GM18507 (cell line): ENCODE measurements at regions not wholly inside any gene's neighbourhood (a gene's known extent, or its start where the extent isn't known, plus 50 kb on each side); places are given as distances from the start of the nearest gene placed in this dataset.

Experiments used
- DNase-seq: peaks from one replicate; pipeline ENCODE4 v3.0.0; 2011; ENCODE audit warnings: low read depth; ENCODE audit not compliant: insufficient read length; ENCODE audit errors: extremely low spot score
- FAIRE-seq: peaks from 2 replicates; lab custom pipeline; 2011; peaks lifted over from hg19 to GRCh38; lab: Jason Lieb, UNC

DNA sequence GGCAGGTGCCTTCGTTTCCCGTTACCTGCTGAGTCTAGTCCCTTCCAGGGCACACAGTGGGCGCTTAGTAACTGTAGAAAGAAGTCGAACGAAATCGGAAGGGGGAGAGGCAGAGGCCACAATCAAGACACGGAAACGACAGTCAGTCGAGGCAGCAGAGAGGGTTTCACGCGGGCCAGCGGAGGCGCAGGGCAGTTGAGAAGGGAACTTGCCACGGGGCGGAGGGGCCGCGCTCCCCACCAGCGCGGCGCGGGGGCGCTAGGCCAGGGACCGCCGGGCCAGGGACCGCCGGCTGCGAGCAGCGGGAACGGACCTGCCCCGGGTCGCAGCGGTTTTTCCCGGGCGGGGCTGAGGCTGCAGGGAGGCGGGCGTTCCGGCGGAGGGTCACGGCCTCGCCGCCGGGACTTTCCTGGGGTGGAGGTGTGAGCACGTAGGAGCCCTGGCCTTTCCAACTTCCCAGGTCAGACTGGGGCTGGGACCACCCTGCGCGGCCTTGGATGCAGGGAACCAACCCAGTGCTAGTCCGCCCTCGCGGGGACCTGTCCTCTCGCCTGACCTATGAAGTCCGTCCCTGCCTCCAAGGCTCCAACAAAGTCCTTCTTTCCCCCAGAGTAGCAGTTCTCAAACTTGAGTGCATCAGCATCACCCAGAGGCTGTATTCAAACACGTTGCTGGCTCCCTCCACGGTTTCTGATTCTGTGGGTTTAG, 150.1 kb upstream of the FGGY start:
- peak; percentile 73 for FAIRE-seq

DNA sequence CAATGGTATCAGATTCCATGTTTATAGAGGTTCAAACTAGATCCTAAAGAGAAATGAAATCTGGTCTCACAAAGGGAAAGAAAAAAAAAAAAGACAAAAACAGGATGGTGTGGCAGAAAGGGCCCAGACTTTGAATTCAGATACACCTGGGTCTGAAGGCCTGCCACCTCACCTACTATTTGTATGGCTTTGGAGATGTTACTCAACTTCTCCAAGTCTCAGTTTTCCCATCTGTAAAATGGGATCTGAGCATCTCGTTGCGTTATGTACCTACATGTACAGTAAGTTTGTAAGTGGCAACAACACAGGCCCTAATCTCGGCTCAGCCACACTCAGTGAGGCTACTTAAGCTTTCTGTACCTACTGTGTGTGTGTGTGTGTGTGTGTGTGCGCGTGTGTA, 147.5 kb upstream of the FGGY start:
- no peak for DNase-seq
- FAIRE-seq, result no peak

More for the DNA sequence above, 150.1 kb upstream of the FGGY start:
- DNase-seq, result peak; percentile 50

DNA sequence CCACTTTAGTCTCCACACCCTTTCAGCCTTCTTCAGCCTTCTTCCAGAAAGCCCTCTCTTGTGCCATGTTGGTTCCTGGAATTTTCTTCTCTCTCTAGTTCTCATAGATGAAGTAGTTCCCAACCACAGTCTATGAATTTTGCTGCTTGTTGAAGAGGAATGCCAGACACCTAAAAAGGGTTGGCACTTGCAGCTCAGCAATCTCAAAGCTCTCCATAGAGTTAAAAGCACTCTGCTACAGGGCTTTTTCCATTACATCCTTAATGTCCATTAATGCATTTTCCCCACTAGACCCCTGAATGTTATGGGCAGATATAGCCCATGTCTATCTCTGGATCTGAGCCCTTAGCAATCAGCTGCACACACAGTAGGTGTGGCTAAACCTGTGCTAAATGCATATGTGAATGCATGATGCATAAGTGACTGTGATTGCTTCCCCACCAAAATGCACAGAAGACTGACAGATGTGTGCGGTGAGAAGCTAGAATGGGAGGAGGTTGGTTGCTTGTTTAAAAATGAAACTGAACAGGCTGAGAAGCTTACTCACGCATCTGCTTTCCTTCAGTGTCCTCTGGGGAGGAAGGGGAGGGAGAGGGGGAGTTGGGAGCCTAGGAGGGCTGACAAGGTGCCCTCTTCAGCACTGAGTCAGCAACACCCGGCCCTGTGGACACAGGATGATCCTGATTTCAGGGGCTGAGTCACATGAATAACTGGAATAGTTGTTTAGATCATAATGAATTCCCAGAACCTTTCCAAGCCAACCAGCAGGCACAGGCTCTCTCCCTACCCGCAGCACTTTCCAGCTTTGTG, 146.1 kb upstream of the FGGY start:
- FAIRE-seq, result peak; percentile 83

DNA sequence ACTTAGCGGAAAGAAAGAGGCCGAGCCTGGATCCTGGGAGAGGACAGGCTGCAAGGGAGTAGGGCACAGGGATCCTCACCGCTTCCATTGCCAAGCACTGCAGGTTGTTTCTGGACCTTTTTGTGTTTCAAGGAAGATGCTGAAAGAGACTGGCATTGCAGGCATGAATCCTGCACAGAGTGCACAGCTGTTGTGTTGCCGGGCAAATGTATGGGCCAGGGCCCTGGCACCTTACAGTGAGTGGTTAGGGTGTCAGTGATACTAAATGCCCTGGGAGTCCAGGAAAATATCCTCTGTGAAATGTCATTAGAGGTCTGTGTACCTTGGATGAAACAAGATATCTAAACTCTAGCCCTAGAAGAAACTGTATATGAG, 145.5 kb upstream of the FGGY start:
- no peak for DNase-seq
- no peak for FAIRE-seq

More for the DNA sequence above, 146.1 kb upstream of the FGGY start:
- no peak for DNase-seq

DNA sequence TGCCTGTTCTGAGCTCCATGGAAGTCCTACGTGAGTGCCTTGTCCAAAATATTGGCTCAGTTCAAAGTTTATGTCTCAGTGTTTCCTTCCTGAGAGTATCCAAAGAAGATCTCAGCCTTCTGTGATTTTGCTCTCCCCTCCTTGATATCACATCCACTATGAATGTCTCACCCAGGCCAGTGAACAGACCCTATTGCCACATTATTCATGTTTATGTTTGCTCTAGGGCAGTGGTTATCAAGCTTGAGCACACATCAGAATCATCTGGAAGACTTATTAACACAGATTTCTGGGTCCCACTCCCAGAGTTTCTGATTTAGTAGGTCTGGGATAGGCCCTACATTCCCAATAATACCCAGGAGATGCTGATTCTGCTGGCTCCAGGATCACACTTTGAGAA, 145.0 kb upstream of the FGGY start:
- no peak for DNase-seq
- no peak for FAIRE-seq

DNA sequence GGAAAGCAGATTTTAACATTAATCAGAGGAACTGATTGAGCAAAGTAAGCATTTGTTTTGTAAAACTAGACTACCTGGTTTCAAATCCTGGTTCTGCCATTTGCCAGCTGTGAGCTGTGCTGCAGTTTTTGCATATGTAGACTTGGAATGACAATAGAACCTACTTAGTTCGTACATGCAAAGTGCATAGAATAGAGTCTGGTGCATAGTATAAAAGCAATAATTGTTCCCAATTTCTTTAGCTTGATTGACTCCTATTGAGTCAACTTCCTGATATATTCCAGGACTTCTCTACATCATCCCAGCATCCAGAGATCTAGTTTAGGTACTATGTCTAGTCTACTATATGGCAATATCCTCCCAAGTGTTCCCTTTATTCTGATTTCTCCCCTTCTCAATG, 144.4 kb upstream of the FGGY start:
- DNase-seq, result no peak
- FAIRE-seq, result peak; percentile 42

DNA sequence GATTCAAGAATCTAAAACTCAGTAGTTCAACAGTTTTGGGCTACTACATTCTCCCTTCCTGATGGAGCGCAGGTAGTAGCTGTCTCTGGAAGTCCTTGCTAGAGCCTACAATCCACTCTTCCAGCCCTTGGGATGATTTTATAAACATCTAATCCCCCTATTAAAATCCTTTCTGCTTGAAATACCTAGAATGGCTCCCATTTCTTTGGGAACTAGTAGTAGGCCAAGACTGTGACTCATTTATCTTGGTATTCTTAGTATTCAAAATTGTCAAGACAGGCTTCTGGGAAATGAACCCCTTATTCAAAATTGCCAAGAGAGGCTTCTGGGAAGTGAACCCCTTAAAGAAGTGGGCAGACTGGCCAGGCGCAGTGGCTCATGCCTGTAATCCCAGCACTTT, 142.5 kb upstream of the FGGY start:
- FAIRE-seq (no peak), DNase-seq (no peak)

DNA sequence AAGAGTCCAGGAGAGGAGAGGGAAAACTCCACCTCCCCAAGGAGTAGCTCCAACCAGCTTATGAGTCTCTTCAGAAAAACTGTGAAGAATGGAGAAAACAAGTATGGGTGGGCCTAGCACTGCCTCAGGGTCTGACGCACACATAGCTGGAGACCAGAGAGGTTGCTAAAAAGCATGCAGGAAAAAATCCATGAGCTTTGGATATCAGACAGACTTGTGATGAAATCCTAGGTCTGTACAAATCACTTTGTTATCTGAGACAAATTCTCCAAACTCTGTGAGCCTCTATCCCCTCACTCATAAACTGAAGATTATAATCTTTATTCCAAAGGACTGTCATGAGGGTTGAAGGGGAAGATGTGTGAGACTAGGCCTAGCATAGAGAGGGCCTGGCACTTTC, 141.5 kb upstream of the FGGY start:
- no peak for DNase-seq
- no peak for FAIRE-seq

DNA sequence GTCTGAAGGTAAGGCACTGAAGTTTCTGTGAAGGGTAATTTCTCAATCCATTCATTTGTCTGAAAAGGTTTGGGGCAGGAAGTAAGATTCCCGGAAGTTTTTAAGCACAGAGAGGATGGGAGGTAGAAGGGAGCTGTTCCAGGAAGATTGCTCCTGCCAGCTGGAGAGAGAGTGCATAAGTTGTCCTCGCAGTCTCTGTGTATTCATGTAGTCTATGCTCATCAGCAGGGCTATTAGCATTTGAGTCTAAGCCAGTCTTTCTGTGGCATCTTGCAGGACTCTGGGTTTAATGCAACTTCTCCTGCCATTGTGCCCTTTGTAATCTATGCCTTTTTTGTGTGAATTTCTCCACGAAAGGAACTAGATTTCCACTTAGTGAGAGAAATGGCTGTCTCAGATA, 140.8 kb upstream of the FGGY start:
- DNase-seq (no peak), FAIRE-seq (no peak)

DNA sequence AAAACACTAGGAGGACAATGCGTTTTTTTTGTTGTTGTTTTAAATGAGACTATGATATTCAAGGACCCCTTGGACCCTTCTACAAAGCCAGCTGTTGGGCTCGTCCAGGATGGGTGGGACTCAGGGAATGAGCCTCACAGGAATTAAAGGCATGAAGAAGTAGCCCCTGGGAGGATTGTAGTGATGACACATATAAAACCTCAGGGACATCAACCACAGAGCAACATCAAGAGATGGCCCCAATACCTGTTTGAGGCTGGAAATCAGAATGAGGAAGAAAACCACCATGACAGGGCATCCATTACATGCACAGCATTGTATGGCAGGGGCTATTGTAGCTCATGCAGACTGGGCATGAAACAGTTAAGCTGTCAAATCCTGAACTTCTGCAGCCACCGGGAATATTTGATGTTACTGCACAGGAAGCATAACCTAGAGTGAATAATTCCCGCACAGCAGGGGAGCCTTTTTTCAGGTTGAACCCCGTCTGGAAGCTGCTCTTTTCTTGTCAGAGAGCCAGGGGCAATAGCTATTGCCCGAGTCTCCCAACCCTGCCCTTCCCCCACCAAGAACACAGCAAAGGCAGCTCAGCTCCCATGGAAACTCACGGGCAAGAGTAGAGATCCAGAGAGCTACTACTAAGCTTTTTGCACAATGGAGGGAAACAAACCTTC, 140.2 kb upstream of the FGGY start:
- DNase-seq, result no peak
- FAIRE-seq, result no peak

DNA sequence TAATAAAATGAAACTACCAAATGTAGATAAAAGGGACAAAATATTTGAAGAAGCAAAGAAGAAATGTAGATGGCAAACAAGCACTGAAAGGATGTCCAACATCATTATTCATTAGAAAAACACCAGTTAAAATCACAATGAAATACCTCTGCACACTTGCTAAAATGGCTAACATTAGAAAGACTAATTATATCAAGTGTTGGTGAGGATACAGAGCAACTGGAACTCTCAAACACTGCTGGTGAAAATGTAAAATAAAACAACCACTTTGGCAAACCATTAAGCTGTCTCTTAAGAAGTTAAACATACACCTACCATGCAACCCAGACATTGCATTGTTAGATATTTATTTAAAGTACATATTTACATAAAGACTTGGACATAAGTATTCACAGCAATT, 138.6 kb upstream of the FGGY start:
- FAIRE-seq, result no peak
- no peak for DNase-seq

DNA sequence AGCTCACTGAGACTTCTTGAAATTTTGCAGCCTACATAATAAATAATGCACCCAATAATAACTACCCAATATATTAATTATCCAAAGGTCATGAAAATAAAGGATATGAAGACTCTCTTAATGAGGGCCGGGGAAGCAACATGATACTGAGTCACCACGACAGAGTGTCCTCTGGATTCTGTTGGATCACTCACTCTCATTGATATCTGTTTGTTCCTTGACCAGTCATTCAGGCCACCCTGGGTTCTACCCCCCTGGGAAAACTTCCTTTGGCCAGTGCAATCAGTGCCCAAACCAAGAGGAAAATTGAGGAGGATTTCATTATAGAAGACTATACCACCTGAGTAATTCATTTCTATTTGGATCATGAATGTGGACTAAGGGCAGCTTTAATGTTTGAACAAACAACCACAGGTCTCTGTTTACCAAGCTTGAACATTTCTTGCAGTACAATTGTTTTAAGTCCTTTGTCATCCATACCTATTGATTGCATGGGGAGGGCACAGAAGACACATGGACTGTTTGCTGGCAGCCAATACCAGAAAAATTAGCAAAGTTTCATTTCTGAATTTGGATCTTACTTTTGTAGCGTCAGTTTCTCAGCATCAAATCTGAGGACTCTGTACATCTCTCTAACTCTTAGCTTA, 137.2 kb upstream of the FGGY start:
- DNase-seq (no peak), FAIRE-seq (no peak)

DNA sequence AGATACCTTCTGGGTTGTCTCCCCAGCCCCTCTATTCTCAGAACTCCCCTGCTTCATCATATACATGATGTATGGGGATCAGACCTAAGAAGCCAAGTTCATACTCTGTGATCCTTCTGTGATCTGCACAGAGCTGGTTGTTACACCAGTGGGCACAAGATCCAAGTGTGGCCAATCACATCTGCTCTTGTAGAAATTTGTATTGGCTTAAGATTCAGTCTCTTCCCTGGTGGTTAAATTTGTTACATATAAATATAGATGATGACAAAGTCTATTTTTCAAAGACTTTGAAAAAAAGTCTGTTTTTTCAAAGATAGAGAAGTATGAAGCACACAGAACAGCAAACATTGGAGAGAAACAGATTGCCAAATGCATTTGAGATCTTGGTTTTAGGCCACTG, 135.8 kb upstream of the FGGY start:
- DNase-seq (no peak), FAIRE-seq (no peak)

DNA sequence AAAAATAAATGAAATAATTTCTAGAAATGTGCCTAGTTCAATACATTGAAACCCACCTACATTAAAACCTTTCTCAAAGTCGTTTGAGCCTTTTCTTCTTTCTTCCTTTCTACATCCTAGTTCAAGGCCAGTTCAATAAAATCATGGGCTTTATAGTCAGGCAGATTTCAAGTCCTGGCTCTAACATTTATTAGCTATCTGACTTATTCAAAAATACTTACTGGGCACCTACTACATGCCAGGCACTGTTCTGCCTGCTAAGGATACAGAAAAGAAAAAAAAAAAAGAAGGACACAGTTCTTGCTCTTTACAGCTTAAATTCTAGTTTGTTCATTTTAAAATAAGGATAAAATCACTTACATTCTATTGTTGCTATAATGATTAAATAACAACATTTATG, 134.2 kb upstream of the FGGY start:
- FAIRE-seq, result no peak
- DNase-seq, result no peak

DNA sequence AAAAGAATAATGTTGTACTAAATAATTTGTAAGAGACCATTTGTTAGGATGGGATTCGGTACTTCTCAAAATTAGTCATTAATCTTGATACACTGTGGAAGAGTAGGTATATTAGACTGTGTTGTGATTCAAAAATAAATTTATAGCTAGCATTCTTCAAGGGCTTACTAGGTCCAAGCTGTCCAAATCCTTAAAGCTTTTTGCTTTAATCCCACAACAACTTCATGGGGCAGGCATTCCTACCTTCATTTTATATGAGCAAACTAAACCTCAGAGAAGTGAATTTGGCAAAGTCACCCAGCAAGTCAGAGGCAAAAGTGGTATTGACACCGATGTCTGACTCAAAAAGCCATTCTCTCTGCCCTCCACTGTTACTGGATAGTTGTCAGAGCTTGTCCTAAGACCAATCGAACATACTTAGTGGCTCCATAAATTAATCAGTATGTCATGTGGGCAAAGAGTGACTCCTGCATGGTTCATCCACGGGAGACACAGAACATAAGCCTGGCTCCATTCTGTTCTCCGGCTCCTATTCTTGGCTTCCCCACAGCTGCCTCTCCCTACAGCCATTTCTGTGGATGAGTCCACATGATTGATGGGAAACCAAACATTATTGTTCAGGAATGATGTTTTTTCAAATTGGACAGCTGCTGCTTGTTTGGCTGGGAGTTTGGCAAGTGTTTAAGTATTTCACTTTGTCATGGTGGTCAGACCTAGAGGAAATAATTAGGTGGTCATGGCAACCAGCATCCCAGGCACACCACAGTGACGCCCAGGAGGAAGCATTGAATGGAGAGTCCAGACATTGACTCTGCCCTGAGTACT, 133.4 kb upstream of the FGGY start:
- FAIRE-seq (no peak), DNase-seq (no peak)

DNA sequence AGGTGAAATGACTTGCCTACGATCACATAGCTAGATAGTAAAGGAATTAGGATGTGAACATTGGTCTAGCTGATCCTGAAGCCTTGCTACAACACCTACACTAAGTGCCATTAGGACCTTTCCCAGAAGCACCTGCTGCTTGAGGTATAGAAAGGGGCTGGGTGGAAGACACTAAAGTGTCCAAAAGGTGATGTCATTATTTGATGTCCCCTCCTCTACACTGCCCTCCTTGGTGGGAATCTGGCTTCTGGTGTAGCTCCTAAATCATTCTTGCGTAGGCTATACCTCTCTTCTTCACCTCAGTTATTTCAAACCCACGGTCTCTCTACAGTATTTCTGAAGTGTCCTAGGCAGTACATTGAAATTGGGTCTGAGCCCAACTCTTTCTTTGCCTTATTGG, 132.5 kb upstream of the FGGY start:
- no peak for FAIRE-seq
- no peak for DNase-seq

DNA sequence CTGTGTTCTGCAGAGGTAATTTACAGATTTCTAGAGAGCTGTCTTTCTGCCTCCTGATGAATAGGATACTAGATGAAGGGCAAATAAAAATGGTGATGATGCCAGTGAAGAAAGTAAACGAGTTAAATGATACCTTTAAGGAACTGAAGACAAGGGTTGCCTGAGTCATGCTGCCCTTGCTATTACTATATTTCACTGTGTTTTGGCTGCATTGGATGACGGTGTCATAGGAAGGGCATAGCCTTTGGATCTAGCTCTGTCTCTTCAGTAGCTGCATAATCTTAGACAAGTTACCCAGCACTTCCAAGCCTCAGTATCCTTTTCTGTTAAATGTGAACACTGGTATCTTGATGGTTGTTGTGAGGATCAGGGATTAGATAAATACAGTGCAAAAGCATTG, 131.5 kb upstream of the FGGY start:
- DNase-seq (no peak), FAIRE-seq (no peak)

DNA sequence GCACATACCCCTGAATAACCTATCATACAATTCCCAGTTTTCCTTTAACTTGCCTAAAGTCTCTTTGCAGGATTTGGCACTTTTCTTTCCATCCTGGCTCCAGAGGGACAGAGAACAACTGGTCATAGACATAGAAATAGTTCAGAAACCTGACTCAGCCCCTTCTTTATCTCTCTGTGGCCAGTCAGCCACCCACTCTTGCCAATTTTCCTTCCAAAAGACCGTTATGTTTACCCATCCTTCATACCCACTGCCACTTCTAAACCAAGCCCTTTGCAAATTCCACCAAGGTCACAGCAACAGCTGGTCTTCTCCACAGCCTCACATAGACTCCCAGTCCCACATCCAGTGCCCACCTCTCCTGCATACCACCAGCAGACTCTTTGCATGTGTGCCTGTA, 127.2 kb upstream of the FGGY start:
- FAIRE-seq (no peak), DNase-seq (no peak)

DNA sequence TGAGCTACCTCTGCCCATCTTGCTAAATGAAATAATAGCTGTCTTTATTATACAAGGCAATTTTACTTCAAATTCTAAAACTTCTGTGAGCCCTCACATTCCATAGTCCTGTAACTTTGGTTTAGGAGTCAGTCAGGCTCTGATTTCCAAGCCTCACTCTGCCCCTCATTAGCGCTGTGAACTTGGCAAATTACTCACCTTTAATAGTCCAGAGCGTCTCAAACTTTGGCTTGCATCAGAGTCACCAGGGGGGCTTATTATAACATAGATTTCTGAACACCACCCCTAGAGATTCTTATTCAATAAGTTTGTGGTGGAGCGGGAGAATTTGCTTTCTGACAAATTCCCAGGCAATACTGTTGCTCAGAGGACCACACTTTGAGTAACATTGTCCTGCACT, 126.2 kb upstream of the FGGY start:
- FAIRE-seq, result no peak
- DNase-seq, result no peak
